BJ (cell line): ENCODE measurements at regions not wholly inside any gene's neighbourhood (a gene's known extent, or its start where the extent isn't known, plus 50 kb on each side); places are given as distances from the start of the nearest gene placed in this dataset.

Experiments
- CTCF ChIA-PET: fragments of 350-600 bp; formaldehyde crosslinking; extraction: SDS; loops from one replicate; lab custom pipeline; 2021; ENCODE audit warnings: antibody characterized with exemption, inconsistent platforms; lab: Yijun Ruan, JAX
- POLR2A ChIA-PET: fragments of 300-600 bp; sonication (Branson Sonifier 250); formaldehyde crosslinking; extraction: SDS; loops from one replicate; lab custom pipeline; 2021; ENCODE audit warnings: antibody characterized with exemption; lab: Charles Lee
- DNase-seq: peaks from one replicate; pipeline ENCODE4 v3.0.0-alpha.2; 2011; ENCODE audit warnings: low read depth
- H3K27me3 ChIP-seq: 2 replicates; pipeline ENCODE4 v1.6.0; 2011; ENCODE audit warnings: low read length; ENCODE audit not compliant: control insufficient read depth, insufficient read depth
- H3K36me3 ChIP-seq: 2 replicates; pipeline ENCODE4 v1.5.1; 2011; ENCODE audit warnings: low read length; ENCODE audit not compliant: control insufficient read depth, insufficient read depth
- H3K4me3 ChIP-seq: 2 replicates; pipeline ENCODE4 v1.5.1; 2011; ENCODE audit warnings: low read depth, mild to moderate bottlenecking, control low read depth, low read length
- CTCF ChIP-seq: IDR thresholded peaks from 2 replicates; pipeline ENCODE4 v1.5.1; 2011; ENCODE audit warnings: low read depth, mild to moderate bottlenecking, control low read depth, inconsistent platforms, low read length, moderate library complexity; ENCODE audit not compliant: insufficient read depth

- DNase-seq: no peak
- CTCF ChIA-PET: interaction anchor here (1.2 kb wide), 1 partner anchor 30 kb away, joined by 3 read pairs; no protein-coding TSS in a partner anchor
- POLR2A ChIA-PET: no interaction called here
- no peak for TF ChIP-seq CTCF
- Histone ChIP-seq H3K36me3 (no peaks in the 10 kb centered on the region), H3K27me3 (no peaks in the 10 kb centered on the region), H3K4me3 (no peak overlapping the region)
Measured at GRCh38 chr6:105833959-105834947, 251.9 kb upstream of the PRDM1 start.

- Histone ChIP-seq H3K27me3 (no peaks in the 10 kb centered on the region), H3K36me3 (no peaks in the 10 kb centered on the region), H3K4me3 (no peak overlapping the region)
- DNase-seq: no peak
- ChIA-PET POLR2A (no interaction called here), CTCF (no interaction called here)
- no peak for TF ChIP-seq CTCF
Measured at GRCh38 chr6:105832313-105832761, 253.8 kb upstream of the PRDM1 start.

GRCh38 chr6:105831311-105832097, 254.6 kb upstream of the PRDM1 start:
- H3K36me3 ChIP-seq: no peaks in the 10 kb centered on the region
- H3K4me3 ChIP-seq: no peak overlapping the region
- no peak for DNase-seq
- CTCF ChIA-PET: no interaction called here
- POLR2A ChIA-PET: no interaction called here
- H3K27me3 ChIP-seq: no peaks in the 10 kb centered on the region
- no peak for TF ChIP-seq CTCF

GRCh38 chr6:105825210-105825609, 260.9 kb upstream of the PRDM1 start:
- POLR2A ChIA-PET: no interaction called here
- no peak for DNase-seq
- CTCF ChIA-PET: no interaction called here
- H3K36me3 ChIP-seq: no peaks in the 10 kb centered on the region
- TF ChIP-seq CTCF: no peak
- no peaks in the 10 kb centered on the region for H3K27me3 ChIP-seq
- no peak overlapping the region for H3K4me3 ChIP-seq

- Histone ChIP-seq H3K4me3 (no peak overlapping the region), H3K36me3 (no peaks in the 10 kb centered on the region), H3K27me3 (no peaks in the 10 kb centered on the region)
- no peak for DNase-seq
- no peak for TF ChIP-seq CTCF
- ChIA-PET CTCF (no interaction called here), POLR2A (no interaction called here)
Measured at GRCh38 chr6:105824732-105825131, 261.4 kb upstream of the PRDM1 start.
